ENCODE measurements at regions not wholly inside any gene's neighbourhood (a gene's known extent, or its start where the extent isn't known, plus 50 kb on each side); places are given as distances from the start of the nearest gene placed in this dataset.

GRCh38 chr11:70802185-70802584 lies 403.9 kb downstream of the CTTN start:
- Histone ChIP-seq H3K4me2 (no peak overlapping the region), H3K27me3 (no peaks in the 10 kb centered on the region), H3K79me2 (ENCODE audit: low read depth) (no peaks in the 10 kb centered on the region), H3K27ac (no peak overlapping the region), H3K36me3 (no peaks in the 10 kb centered on the region), H3K9me3 (ENCODE audit: low read depth) (no peaks in the 10 kb centered on the region), H2AFZ (replicated peaks) (no peak overlapping the region), H3K9ac (no peak overlapping the region), H3K4me3 (no peak overlapping the region), H3F3A (ENCODE audit: low read depth) (no peaks in the 10 kb centered on the region), H4K20me1 (ENCODE audit: low read depth) (no peaks in the 10 kb centered on the region), H3K4me1 (no peaks in the 10 kb centered on the region)
- H3K27me3 Mint-ChIP-seq (ENCODE audit: insufficient read depth, low read depth), result no peaks in the 10 kb centered on the region
- TF ChIP-seq EZH2 (IDR thresholded peaks at IDR 0.05), result no peak
- no peak for TF ChIP-seq EZH2phosphoT487 (IDR thresholded peaks at IDR 0.05)
- no peak for TF ChIP-seq CTCF (IDR thresholded peaks at IDR 0.05)
- peaks cover 6% of the 10 kb centered on the region for H3K9me3 Mint-ChIP-seq
- no peak overlapping the region for H3K27ac Mint-ChIP-seq
- H3K4me1 Mint-ChIP-seq, result no peaks in the 10 kb centered on the region
- H3K4me3 Mint-ChIP-seq, result no peak overlapping the region
- DNase-seq (ENCODE audit: low spot score), result no peak
- no peaks in the 10 kb centered on the region for H3K36me3 Mint-ChIP-seq

GRCh38 chr11:70804139-70804837 lies 406.0 kb downstream of the CTTN start:
- Histone ChIP-seq H3K27ac (no peak overlapping the region), H3K9ac (no peak overlapping the region), H3K9me3 (ENCODE audit: low read depth) (no peaks in the 10 kb centered on the region), H3K79me2 (ENCODE audit: low read depth) (no peaks in the 10 kb centered on the region), H3K4me2 (no peak overlapping the region), H4K20me1 (ENCODE audit: low read depth) (no peaks in the 10 kb centered on the region), H2AFZ (replicated peaks) (no peak overlapping the region), H3K4me1 (no peaks in the 10 kb centered on the region), H3F3A (ENCODE audit: low read depth) (no peaks in the 10 kb centered on the region), H3K27me3 (no peaks in the 10 kb centered on the region), H3K36me3 (no peaks in the 10 kb centered on the region), H3K4me3 (no peak overlapping the region)
- Mint-ChIP-seq H3K27ac (no peak overlapping the region), H3K36me3 (no peaks in the 10 kb centered on the region), H3K9me3 (peaks cover 6% of the 10 kb centered on the region), H3K4me3 (no peak overlapping the region), H3K4me1 (no peaks in the 10 kb centered on the region), H3K27me3 (ENCODE audit: insufficient read depth, low read depth) (no peaks in the 10 kb centered on the region)
- TF ChIP-seq EZH2 (IDR thresholded peaks at IDR 0.05), result no peak
- no peak for TF ChIP-seq CTCF (IDR thresholded peaks at IDR 0.05)
- no peak for DNase-seq (ENCODE audit: low spot score)

- no peaks in the 10 kb centered on the region for H3K4me1 ChIP-seq
- Mint-ChIP-seq H3K27me3 (ENCODE audit: insufficient read depth, low read depth) (no peaks in the 10 kb centered on the region), H3K4me3 (no peak overlapping the region), H3K27ac (no peak overlapping the region), H3K36me3 (no peaks in the 10 kb centered on the region), H3K9me3 (peaks cover 6% of the 10 kb centered on the region), H3K4me1 (no peaks in the 10 kb centered on the region)
- no peak for DNase-seq (ENCODE audit: low spot score)
- TF ChIP-seq EZH2phosphoT487 (IDR thresholded peaks at IDR 0.05) (no peak), CTCF (IDR thresholded peaks at IDR 0.05) (no peak), EZH2 (IDR thresholded peaks at IDR 0.05) (no peak)
- no peak overlapping the region for H2AFZ ChIP-seq (replicated peaks)
- no peak overlapping the region for H3K4me3 ChIP-seq
- no peak overlapping the region for H3K9ac ChIP-seq
- no peaks in the 10 kb centered on the region for H3F3A ChIP-seq (ENCODE audit: low read depth)
- H4K20me1 ChIP-seq (ENCODE audit: low read depth), result no peaks in the 10 kb centered on the region
- H3K9me3 ChIP-seq (ENCODE audit: low read depth), result no peaks in the 10 kb centered on the region
- H3K4me2 ChIP-seq, result no peak overlapping the region
- H3K79me2 ChIP-seq (ENCODE audit: low read depth), result no peaks in the 10 kb centered on the region
- no peak overlapping the region for H3K27ac ChIP-seq
- H3K27me3 ChIP-seq, result no peaks in the 10 kb centered on the region
- H3K36me3 ChIP-seq, result no peaks in the 10 kb centered on the region
Measured at GRCh38 chr11:70805243-70805642, 406.9 kb downstream of the CTTN start.

Data from neural progenitor cell (in vitro differentiated cells).